ENCODE measurements at regions not wholly inside any gene's neighbourhood (a gene's known extent, or its start where the extent isn't known, plus 50 kb on each side); places are given as distances from the start of the nearest gene placed in this dataset.

DNA sequence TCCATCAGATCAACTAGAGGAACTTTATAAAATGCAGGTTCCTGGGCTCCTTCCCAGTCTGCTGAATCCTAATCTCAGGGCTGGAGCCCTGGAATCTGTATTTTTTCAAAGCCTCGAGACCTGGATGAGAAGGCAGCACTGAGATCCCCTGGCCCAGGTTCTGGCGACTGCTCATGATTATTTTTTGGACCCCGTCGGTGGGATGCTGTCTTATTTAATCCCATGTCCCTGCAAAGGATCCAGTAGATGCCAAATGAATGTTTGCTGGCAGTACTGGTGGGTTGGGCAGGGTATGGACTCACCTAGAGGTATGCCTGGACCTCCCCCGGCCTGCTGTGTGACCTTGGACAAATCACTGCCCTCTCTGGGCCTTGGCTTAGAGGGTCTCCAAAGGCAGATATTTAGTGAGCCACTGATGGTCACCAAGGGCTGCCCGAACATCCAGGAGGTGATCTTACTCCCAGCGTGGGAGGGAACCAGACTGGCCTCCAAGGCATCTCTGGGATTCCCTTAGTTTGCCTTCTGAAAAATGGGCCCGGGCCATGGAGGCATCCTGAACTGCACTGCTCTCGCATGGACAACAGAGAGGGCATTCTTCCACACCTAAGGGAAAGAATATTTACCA is 91.6 kb upstream of the RUNX3 start:
- TF ChIP-seq, protein P1, sequence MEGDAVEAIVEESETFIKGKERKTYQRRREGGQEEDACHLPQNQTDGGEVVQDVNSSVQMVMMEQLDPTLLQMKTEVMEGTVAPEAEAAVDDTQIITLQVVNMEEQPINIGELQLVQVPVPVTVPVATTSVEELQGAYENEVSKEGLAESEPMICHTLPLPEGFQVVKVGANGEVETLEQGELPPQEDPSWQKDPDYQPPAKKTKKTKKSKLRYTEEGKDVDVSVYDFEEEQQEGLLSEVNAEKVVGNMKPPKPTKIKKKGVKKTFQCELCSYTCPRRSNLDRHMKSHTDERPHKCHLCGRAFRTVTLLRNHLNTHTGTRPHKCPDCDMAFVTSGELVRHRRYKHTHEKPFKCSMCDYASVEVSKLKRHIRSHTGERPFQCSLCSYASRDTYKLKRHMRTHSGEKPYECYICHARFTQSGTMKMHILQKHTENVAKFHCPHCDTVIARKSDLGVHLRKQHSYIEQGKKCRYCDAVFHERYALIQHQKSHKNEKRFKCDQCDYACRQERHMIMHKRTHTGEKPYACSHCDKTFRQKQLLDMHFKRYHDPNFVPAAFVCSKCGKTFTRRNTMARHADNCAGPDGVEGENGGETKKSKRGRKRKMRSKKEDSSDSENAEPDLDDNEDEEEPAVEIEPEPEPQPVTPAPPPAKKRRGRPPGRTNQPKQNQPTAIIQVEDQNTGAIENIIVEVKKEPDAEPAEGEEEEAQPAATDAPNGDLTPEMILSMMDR (IDR thresholded peaks at IDR 0.05 in 4 of 5, conservative IDR thresholded peaks at IDR 0.05 in 1 of 5): no peak
- no peak for TF ChIP-seq POLR2A (IDR thresholded peaks at IDR 0.05)
